NCI-H82 treated with DMSO at 0.1 percent for 48 hours (cell line): ENCODE measurements at regions not wholly inside any gene's neighbourhood (a gene's known extent, or its start where the extent isn't known, plus 50 kb on each side); places are given as distances from the start of the nearest gene placed in this dataset.

ENCODE experiments used
- DNase-seq: peaks from one replicate; lab custom pipeline; 2025; ENCODE audit not compliant: unreplicated experiment; lab: John Stamatoyannopoulos, UW

- no peak for DNase-seq
Observed at GRCh38 chr5:165127941-165128340, 1622.5 kb downstream of the MAT2B start.

- no peak for DNase-seq
Observed at GRCh38 chr5:165130656-165131055, 1625.2 kb downstream of the MAT2B start.

- DNase-seq: no peak
Observed at GRCh38 chr5:165134155-165134554, 1628.7 kb downstream of the MAT2B start.

- no peak for DNase-seq
Observed at GRCh38 chr5:165135565-165135964, 1630.1 kb downstream of the MAT2B start.

- peak; percentile 92 for DNase-seq
Observed at GRCh38 chr5:165137701-165138100, 1632.3 kb downstream of the MAT2B start.

- peak; percentile 34 for DNase-seq
Observed at GRCh38 chr5:165138236-165138635, 1632.8 kb downstream of the MAT2B start.

- no peak for DNase-seq
Observed at GRCh38 chr5:165139262-165139661, 1633.8 kb downstream of the MAT2B start.

- DNase-seq: no peak
Observed at GRCh38 chr5:165139721-165140120, 1634.3 kb downstream of the MAT2B start.

- no peak for DNase-seq
Observed at GRCh38 chr5:165143741-165144140, 1638.3 kb downstream of the MAT2B start.

- DNase-seq: no peak
Observed at GRCh38 chr5:165149431-165149830, 1644.0 kb downstream of the MAT2B start.

- DNase-seq: no peak
Observed at GRCh38 chr5:165152058-165152457, 1646.6 kb downstream of the MAT2B start.

- DNase-seq: no peak
Observed at GRCh38 chr5:165157219-165157618, 1651.8 kb downstream of the MAT2B start.

GRCh38 chr5:165161204-165161603 is 1655.8 kb downstream of the MAT2B start:
- DNase-seq: no peak

GRCh38 chr5:165163861-165164260 is 1658.4 kb downstream of the MAT2B start:
- no peak for DNase-seq

GRCh38 chr5:165173651-165174050 is 1668.2 kb downstream of the MAT2B start:
- no peak for DNase-seq

- no peak for DNase-seq
Observed at GRCh38 chr5:165175041-165175440, 1669.6 kb downstream of the MAT2B start.

- no peak for DNase-seq
Observed at GRCh38 chr5:165184183-165184582, 1678.8 kb downstream of the MAT2B start.

- DNase-seq: no peak
Observed at GRCh38 chr5:165185716-165186115, 1680.3 kb downstream of the MAT2B start.

GRCh38 chr5:165187815-165188214 is 1682.4 kb downstream of the MAT2B start:
- no peak for DNase-seq

- no peak for DNase-seq
Observed at GRCh38 chr5:165188556-165189175, 1683.2 kb downstream of the MAT2B start.

- no peak for DNase-seq
Observed at GRCh38 chr5:165196961-165197360, 1691.5 kb downstream of the MAT2B start.

- DNase-seq: no peak
Observed at GRCh38 chr5:165201369-165201768, 1696.0 kb downstream of the MAT2B start.

GRCh38 chr5:165201771-165202518 is 1696.5 kb downstream of the MAT2B start:
- no peak for DNase-seq
